ENCODE measurements at regions not wholly inside any gene's neighbourhood (a gene's known extent, or its start where the extent isn't known, plus 50 kb on each side); places are given as distances from the start of the nearest gene placed in this dataset.
A peak's percentile ranks its signal among the peaks of the same experiment; 100 is the strongest.

DNA sequence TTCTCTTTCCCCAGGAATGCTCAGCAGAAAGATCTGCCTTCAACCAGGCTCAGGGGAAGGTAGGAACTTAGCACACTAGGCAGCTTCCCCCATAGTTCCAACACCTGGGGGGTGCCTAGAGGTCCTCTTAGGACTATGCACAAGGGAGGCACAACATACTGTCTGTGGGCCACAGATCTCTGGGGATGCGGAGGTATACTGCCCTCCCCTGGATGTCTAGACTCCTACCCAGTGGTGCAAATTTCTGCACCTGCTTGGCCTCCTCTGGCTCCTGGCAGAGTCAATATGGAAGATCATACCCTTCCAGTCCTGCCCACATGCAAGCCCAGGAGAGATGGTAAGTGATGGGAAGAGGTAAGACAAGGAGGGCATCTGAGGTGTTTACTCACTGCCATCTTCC, 247.5 kb upstream of the DAPK1 start:
- H3K36me3 ChIP-seq, result no peaks in the 10 kb centered on the region

DNA sequence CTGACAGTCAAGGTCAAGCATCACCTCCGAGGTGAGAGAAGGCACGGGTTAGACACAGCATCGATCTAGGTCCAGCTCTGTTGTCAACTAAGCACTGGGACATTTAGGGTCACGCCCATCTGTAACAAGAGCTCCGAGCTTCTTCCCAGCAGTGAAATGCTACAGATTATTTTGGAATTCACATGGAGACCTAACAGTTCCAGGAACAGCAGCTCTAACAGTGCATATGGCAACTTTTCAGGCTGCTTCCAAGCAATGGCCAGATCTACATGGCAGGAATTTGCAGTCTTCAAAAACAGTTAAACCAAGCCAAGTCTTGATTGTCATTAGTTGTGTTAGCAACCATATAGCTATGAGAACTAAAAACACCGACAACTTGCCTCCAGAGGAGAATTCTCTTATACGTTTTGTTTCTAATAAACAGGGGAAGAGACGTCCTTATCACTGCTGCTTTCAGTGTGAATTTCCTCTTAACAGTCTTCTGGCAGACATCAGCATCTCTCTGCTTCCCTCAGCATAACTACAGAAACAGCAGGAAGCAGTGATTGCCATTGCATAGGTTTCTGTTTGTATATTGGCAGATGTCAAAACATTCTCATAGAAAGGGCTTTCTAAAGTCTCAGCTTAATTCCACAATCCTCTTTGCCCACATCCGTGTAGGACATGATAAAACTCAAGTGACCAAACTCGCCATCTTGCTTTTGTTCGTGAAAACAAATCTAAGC, 242.1 kb upstream of the DAPK1 start:
- DNase-seq, result peak in 1 of 2 donors; percentile 68
- Histone ChIP-seq H3K9me3 (no peaks in the 10 kb centered on the region), H3K4me1 (no peaks in the 10 kb centered on the region), H3K27ac (peak overlapping the region in 1 of 5 donors; percentile 23), H3K36me3 (no peaks in the 10 kb centered on the region), H3K4me3 (no peak overlapping the region), H3K27me3 (no peaks in the 10 kb centered on the region)
- no peak for TF ChIP-seq EP300 (IDR thresholded peaks at IDR 0.05)
- no peak for TF ChIP-seq CTCF (IDR thresholded peaks at IDR 0.05)
- TF ChIP-seq POLR2AphosphoS5 (IDR thresholded peaks at IDR 0.05), result no peak
- TF ChIP-seq POLR2A (IDR thresholded peaks at IDR 0.05), result no peak
- intact Hi-C loops (cut with DNase I; ENCODE audit: low total_unique reads), result no loop called here
- 52 to 67% (median 63%) methylated on average over 9 to 11 of the region's 11 CpGs for WGBS, 5 donors

More for the DNA sequence above, 247.5 kb upstream of the DAPK1 start:
- WGBS, 5 donors, result 80 to 90% (median 88%) methylated on average over 1 of the region's 1 CpG
- no peaks in the 10 kb centered on the region for H3K9me3 ChIP-seq
- DNase-seq, result no peak
- no peaks in the 10 kb centered on the region for H3K4me1 ChIP-seq
- no peaks in the 10 kb centered on the region for H3K27me3 ChIP-seq
- H3K27ac ChIP-seq, result no peak overlapping the region
- TF ChIP-seq CTCF (IDR thresholded peaks at IDR 0.05) (no peak), POLR2A (IDR thresholded peaks at IDR 0.05) (no peak), POLR2AphosphoS5 (IDR thresholded peaks at IDR 0.05) (no peak), EP300 (IDR thresholded peaks at IDR 0.05) (no peak)
- intact Hi-C loops (cut with DNase I; ENCODE audit: low total_unique reads), result no loop called here
- no peak overlapping the region for H3K4me3 ChIP-seq

- no peak for DNase-seq
- Histone ChIP-seq H3K27ac (no peak overlapping the region), H3K36me3 (no peaks in the 10 kb centered on the region), H3K4me3 (no peak overlapping the region), H3K9me3 (no peaks in the 10 kb centered on the region), H3K4me1 (no peaks in the 10 kb centered on the region), H3K27me3 (no peaks in the 10 kb centered on the region)
- TF ChIP-seq POLR2A (IDR thresholded peaks at IDR 0.05), result no peak
- no peak for TF ChIP-seq CTCF (IDR thresholded peaks at IDR 0.05)
- TF ChIP-seq POLR2AphosphoS5 (IDR thresholded peaks at IDR 0.05), result no peak
- TF ChIP-seq EP300 (IDR thresholded peaks at IDR 0.05), result no peak
- intact Hi-C loops (cut with DNase I; ENCODE audit: low total_unique reads), result no loop called here
These were observed 240.7 kb upstream of the DAPK1 start for GRCh38 chr9:87256973-87257372.

GRCh38 chr9:87259543-87260518, 237.8 kb upstream of the DAPK1 start:
- no peaks in the 10 kb centered on the region for H3K36me3 ChIP-seq
- no peaks in the 10 kb centered on the region for H3K27me3 ChIP-seq
- intact Hi-C loops (cut with DNase I; ENCODE audit: low total_unique reads), result no loop called here
- H3K4me3 ChIP-seq, result no peak overlapping the region
- peak in 1 of 2 donors; percentile 66 for DNase-seq
- no peak overlapping the region for H3K27ac ChIP-seq
- 73 to 82% (median 75%) methylated on average over 20 of the region's 20 CpGs for WGBS, 5 donors
- H3K9me3 ChIP-seq, result no peaks in the 10 kb centered on the region
- TF ChIP-seq POLR2A (IDR thresholded peaks at IDR 0.05) (no peak), CTCF (IDR thresholded peaks at IDR 0.05) (no peak), POLR2AphosphoS5 (IDR thresholded peaks at IDR 0.05) (no peak), EP300 (IDR thresholded peaks at IDR 0.05) (no peak)
- no peaks in the 10 kb centered on the region for H3K4me1 ChIP-seq

Measured in stomach (tissue), 8 donors.